GM23338 (cell line): ENCODE measurements at regions not wholly inside any gene's neighbourhood (a gene's known extent, or its start where the extent isn't known, plus 50 kb on each side); places are given as distances from the start of the nearest gene placed in this dataset.

Experiments
- CREB1 ChIP-seq: fragments of 250-450 bp; sonication (Bioruptor Pico); IDR thresholded peaks from 2 replicates; pipeline ENCODE4 v1.5.0; 2020; ENCODE audit warnings: low read depth, mild to moderate bottlenecking, moderate library complexity
- ETS1 ChIP-seq: IDR thresholded peaks from 2 replicates; pipeline ENCODE4 v1.6.1; 2016; ENCODE audit warnings: antibody characterized with exemption
- EZH2 ChIP-seq: fragments of 200-600 bp; sonication (generic); IDR thresholded peaks from one replicate; pipeline ENCODE4 v1.8.0; 2017; ENCODE audit warnings: antibody characterized with exemption, mild to moderate bottlenecking, low read depth; ENCODE audit not compliant: unreplicated experiment
- EZH2phosphoT487 ChIP-seq: fragments of 200-600 bp; sonication (generic); IDR thresholded peaks from one replicate; pipeline ENCODE4 v1.8.1; 2018; ENCODE audit warnings: antibody characterized with exemption; ENCODE audit not compliant: unreplicated experiment
- JUNB ChIP-seq: IDR thresholded peaks from one replicate; pipeline ENCODE4 v1.6.1; 2016; ENCODE audit warnings: antibody characterized with exemption; ENCODE audit not compliant: unreplicated experiment
- NANOG ChIP-seq: IDR thresholded peaks from 2 replicates; pipeline ENCODE4 v1.6.1; 2016; ENCODE audit warnings: antibody characterized with exemption, borderline replicate concordance
- POLR2AphosphoS5 ChIP-seq: IDR thresholded peaks from 2 replicates; pipeline ENCODE4 v1.6.1; 2016; ENCODE audit warnings: antibody characterized with exemption, low read depth
- ZNF114 ChIP-seq: fragments of 250-450 bp; sonication (Bioruptor Pico); IDR thresholded peaks from 2 replicates; pipeline ENCODE4 v1.5.0; 2020; ENCODE audit warnings: mild to moderate bottlenecking, moderate library complexity
- ZNF331 ChIP-seq: fragments of 250-450 bp; sonication (Bioruptor Pico); IDR thresholded peaks from 2 replicates; pipeline ENCODE4 v1.5.0; 2020; ENCODE audit warnings: low read depth, mild to moderate bottlenecking, moderate library complexity
- TF ChIP-seq, protein P1 (sequence below), 2 experiments: fragments of 200-600 bp in 1 of 2; sonication (generic) in 1 of 2; conservative IDR thresholded peaks; 2 replicates each; pipeline versions ENCODE4 v1.5.1 to v1.6.1; 2016 to 2017; ENCODE audit warnings: antibody characterized with exemption in 2 of 2, low read depth in 2 of 2, mild to moderate bottlenecking in 2 of 2, moderate library complexity in 1 of 2
- TF ChIP-seq, protein P2 (sequence below): IDR thresholded peaks from one replicate; pipeline ENCODE4 v1.6.1; 2018; ENCODE audit warnings: antibody characterized with exemption; ENCODE audit not compliant: unreplicated experiment

GRCh38 chr13:44695520-44695919, 119.4 kb upstream of the TSC22D1 start:
- TF ChIP-seq, protein P1, sequence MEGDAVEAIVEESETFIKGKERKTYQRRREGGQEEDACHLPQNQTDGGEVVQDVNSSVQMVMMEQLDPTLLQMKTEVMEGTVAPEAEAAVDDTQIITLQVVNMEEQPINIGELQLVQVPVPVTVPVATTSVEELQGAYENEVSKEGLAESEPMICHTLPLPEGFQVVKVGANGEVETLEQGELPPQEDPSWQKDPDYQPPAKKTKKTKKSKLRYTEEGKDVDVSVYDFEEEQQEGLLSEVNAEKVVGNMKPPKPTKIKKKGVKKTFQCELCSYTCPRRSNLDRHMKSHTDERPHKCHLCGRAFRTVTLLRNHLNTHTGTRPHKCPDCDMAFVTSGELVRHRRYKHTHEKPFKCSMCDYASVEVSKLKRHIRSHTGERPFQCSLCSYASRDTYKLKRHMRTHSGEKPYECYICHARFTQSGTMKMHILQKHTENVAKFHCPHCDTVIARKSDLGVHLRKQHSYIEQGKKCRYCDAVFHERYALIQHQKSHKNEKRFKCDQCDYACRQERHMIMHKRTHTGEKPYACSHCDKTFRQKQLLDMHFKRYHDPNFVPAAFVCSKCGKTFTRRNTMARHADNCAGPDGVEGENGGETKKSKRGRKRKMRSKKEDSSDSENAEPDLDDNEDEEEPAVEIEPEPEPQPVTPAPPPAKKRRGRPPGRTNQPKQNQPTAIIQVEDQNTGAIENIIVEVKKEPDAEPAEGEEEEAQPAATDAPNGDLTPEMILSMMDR (conservative IDR thresholded peaks at IDR 0.05; ENCODE audit: low read depth in 2 of 2) = no peak
- no peak for TF ChIP-seq POLR2AphosphoS5
- TF ChIP-seq CREB1 (CRISPR knock-in tag) = no peak
- TF ChIP-seq EZH2phosphoT487 = no peak
- TF ChIP-seq ETS1 = no peak
- TF ChIP-seq, protein P2, sequence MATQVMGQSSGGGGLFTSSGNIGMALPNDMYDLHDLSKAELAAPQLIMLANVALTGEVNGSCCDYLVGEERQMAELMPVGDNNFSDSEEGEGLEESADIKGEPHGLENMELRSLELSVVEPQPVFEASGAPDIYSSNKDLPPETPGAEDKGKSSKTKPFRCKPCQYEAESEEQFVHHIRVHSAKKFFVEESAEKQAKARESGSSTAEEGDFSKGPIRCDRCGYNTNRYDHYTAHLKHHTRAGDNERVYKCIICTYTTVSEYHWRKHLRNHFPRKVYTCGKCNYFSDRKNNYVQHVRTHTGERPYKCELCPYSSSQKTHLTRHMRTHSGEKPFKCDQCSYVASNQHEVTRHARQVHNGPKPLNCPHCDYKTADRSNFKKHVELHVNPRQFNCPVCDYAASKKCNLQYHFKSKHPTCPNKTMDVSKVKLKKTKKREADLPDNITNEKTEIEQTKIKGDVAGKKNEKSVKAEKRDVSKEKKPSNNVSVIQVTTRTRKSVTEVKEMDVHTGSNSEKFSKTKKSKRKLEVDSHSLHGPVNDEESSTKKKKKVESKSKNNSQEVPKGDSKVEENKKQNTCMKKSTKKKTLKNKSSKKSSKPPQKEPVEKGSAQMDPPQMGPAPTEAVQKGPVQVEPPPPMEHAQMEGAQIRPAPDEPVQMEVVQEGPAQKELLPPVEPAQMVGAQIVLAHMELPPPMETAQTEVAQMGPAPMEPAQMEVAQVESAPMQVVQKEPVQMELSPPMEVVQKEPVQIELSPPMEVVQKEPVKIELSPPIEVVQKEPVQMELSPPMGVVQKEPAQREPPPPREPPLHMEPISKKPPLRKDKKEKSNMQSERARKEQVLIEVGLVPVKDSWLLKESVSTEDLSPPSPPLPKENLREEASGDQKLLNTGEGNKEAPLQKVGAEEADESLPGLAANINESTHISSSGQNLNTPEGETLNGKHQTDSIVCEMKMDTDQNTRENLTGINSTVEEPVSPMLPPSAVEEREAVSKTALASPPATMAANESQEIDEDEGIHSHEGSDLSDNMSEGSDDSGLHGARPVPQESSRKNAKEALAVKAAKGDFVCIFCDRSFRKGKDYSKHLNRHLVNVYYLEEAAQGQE = no peak
- no peak for TF ChIP-seq EZH2
- no peak for TF ChIP-seq ZNF331
- TF ChIP-seq ZNF114 = no peak
- TF ChIP-seq JUNB = no peak
- no peak for TF ChIP-seq NANOG
